ENCODE measurements at regions not wholly inside any gene's neighbourhood (a gene's known extent, or its start where the extent isn't known, plus 50 kb on each side); places are given as distances from the start of the nearest gene placed in this dataset.

- TF ChIP-seq ZNF462 (CRISPR knock-in tag; IDR thresholded peaks at IDR 0.05) (no peak), POLR2AphosphoS5 (IDR thresholded peaks at IDR 0.05; ENCODE audit: low read depth) (no peak), ZNF331 (CRISPR knock-in tag; IDR thresholded peaks at IDR 0.05; ENCODE audit: low read depth) (no peak), CREB1 (CRISPR knock-in tag; IDR thresholded peaks at IDR 0.05; ENCODE audit: low read depth) (no peak)
These were observed 228.4 kb downstream of the TLR4 start (continued) for GRCh38 chr9:117932585-117932984.

GRCh38 chr9:117936185-117937130 lies 232.3 kb downstream of the TLR4 start:
- no peak overlapping the region for H3K4me3 ChIP-seq
- H3K4me2 ChIP-seq, result no peak overlapping the region
- H3K27ac ChIP-seq (ENCODE audit: low read depth), result no peak overlapping the region
- H4K20me1 ChIP-seq (replicated peaks; ENCODE audit: insufficient read depth), result no peaks in the 10 kb centered on the region
- H3K36me3 Mint-ChIP-seq (ENCODE audit: low read depth), result no peaks in the 10 kb centered on the region
- H3K9me2 ChIP-seq (ENCODE audit: insufficient read depth), result 0 out of 2 replicates have a peak, but pooled peaks cover 8% of the 10 kb centered on the region
- H3K27me3 Mint-ChIP-seq (ENCODE audit: insufficient read depth, low read depth, poor library complexity), result no peaks in the 10 kb centered on the region
- no peak overlapping the region for H3K4me3 Mint-ChIP-seq
- no peak for ATAC-seq
- no peaks in the 10 kb centered on the region for H3K4me1 Mint-ChIP-seq
- no peaks in the 10 kb centered on the region for H3K79me2 ChIP-seq (replicated peaks; ENCODE audit: insufficient read depth)
- no peak for DNase-seq (ENCODE audit: low spot score)
- H3K9me3 Mint-ChIP-seq, result peaks cover 57% of the 10 kb centered on the region
- no peaks in the 10 kb centered on the region for H3K36me3 ChIP-seq (ENCODE audit: insufficient read depth)
- no peaks in the 10 kb centered on the region for H3F3A ChIP-seq (replicated peaks; ENCODE audit: low read depth)
- no peak overlapping the region for H2AFZ ChIP-seq
- no peaks in the 10 kb centered on the region for H3K4me1 ChIP-seq (ENCODE audit: insufficient read depth)
- no peak overlapping the region for H3K27ac Mint-ChIP-seq
- no peaks in the 10 kb centered on the region for H3K27me3 ChIP-seq (ENCODE audit: insufficient read depth)
- no peak for TF ChIP-seq EZH2phosphoT487 (IDR thresholded peaks at IDR 0.05; ENCODE audit: unreplicated experiment)
- no peak for TF ChIP-seq NANOG (IDR thresholded peaks at IDR 0.05; ENCODE audit: borderline replicate concordance)
- TF ChIP-seq ZNF114 (CRISPR knock-in tag; IDR thresholded peaks at IDR 0.05), result no peak
- no peak for TF ChIP-seq ZNF331 (CRISPR knock-in tag; IDR thresholded peaks at IDR 0.05; ENCODE audit: low read depth)
- no peak for TF ChIP-seq STAT1 (IDR thresholded peaks at IDR 0.05; ENCODE audit: unreplicated experiment)
- no peak for TF ChIP-seq CTCF (conservative IDR thresholded peaks at IDR 0.05; ENCODE audit: low read depth in 2 of 2)
- TF ChIP-seq ETS1 (IDR thresholded peaks at IDR 0.05), result no peak
- TF ChIP-seq CREB1 (CRISPR knock-in tag; IDR thresholded peaks at IDR 0.05; ENCODE audit: low read depth), result no peak
- no peak for TF ChIP-seq EZH2 (IDR thresholded peaks at IDR 0.05; ENCODE audit: low read depth, unreplicated experiment)

Data from GM23338 (cell line).